Peyer's patch (tissue), 4 donors: ENCODE measurements at regions not wholly inside any gene's neighbourhood (a gene's known extent, or its start where the extent isn't known, plus 50 kb on each side); places are given as distances from the start of the nearest gene placed in this dataset.

Experiments
- DNase-seq, 3 donors: peaks; one replicate each; pipeline ENCODE4 v3.0.0-alpha.2; 2017 to 2019
- H3K27ac ChIP-seq, 4 donors: fragments of 200-600 bp; sonication (generic); one replicate each; pipeline ENCODE4 v1.5.1; 2016 to 2019
- H3K27me3 ChIP-seq, 2 donors: fragments of 200-600 bp; sonication (generic); one replicate each; pipeline ENCODE4 v1.5.1; 2019
- H3K36me3 ChIP-seq, 3 donors: fragments of 200-600 bp; sonication (generic); one replicate each; pipeline ENCODE4 v1.5.1; 2016 to 2019
- H3K4me1 ChIP-seq, 4 donors: fragments of 200-600 bp; sonication (generic); one replicate each; pipeline ENCODE4 v1.5.1; 2016 to 2019
- H3K4me3 ChIP-seq, 4 donors: fragments of 200-600 bp; sonication (generic); 1 replicate in 3 of 4; 2 replicates in 1 of 4; pipeline ENCODE4 v1.5.1; 2016 to 2019; ENCODE audit warnings: mild to moderate bottlenecking in 1 of 4
- H3K9me3 ChIP-seq, 4 donors: fragments of 200-600 bp; sonication (generic); one replicate each; pipeline ENCODE4 v1.5.1; 2016 to 2019; ENCODE audit warnings: mild to moderate bottlenecking in 1 of 4
- CTCF ChIP-seq, 6 experiments: fragments of 450-650 bp in 4 of 6; fragments of 200-600 bp in 2 of 6; sonication (generic) in 1 of 6; IDR thresholded peaks; one replicate each; pipeline ENCODE4 v1.5.1; 2017 to 2019; ENCODE audit warnings: antibody characterized with exemption in 6 of 6, mild to moderate bottlenecking in 3 of 6, moderate library complexity in 1 of 6
- POLR2A ChIP-seq, 2 donors: fragments of 450-650 bp; IDR thresholded peaks; one replicate each; pipeline ENCODE4 v1.5.1; 2017; ENCODE audit warnings: antibody characterized with exemption in 2 of 2, mild to moderate bottlenecking in 2 of 2, moderate library complexity in 2 of 2

GRCh38 chr17:54021418-54021817, 198.7 kb downstream of the KIF2B start:
- DNase-seq = no peak
- Histone ChIP-seq H3K36me3 (no peaks in the 10 kb centered on the region), H3K9me3 (peaks cover 0 to 3% (median 0%) of the 10 kb centered on the region in 4 donors), H3K4me1 (no peaks in the 10 kb centered on the region), H3K27ac (no peak overlapping the region), H3K27me3 (no peaks in the 10 kb centered on the region), H3K4me3 (no peak overlapping the region)
- TF ChIP-seq CTCF (IDR thresholded peaks at IDR 0.05) (no peak), POLR2A (IDR thresholded peaks at IDR 0.05) (no peak)

- TF ChIP-seq POLR2A (IDR thresholded peaks at IDR 0.05) (no peak), CTCF (IDR thresholded peaks at IDR 0.05) (no peak)
- H3K9me3 ChIP-seq = peaks cover 0 to 3% (median 0%) of the 10 kb centered on the region in 4 donors
- no peaks in the 10 kb centered on the region for H3K27me3 ChIP-seq
- no peak overlapping the region for H3K4me3 ChIP-seq
- H3K36me3 ChIP-seq = no peaks in the 10 kb centered on the region
- H3K4me1 ChIP-seq = no peaks in the 10 kb centered on the region
- DNase-seq = no peak
- no peak overlapping the region for H3K27ac ChIP-seq
Measured at GRCh38 chr17:54028986-54029580, 206.4 kb downstream of the KIF2B start.

- no peak for DNase-seq
- Histone ChIP-seq H3K27me3 (no peaks in the 10 kb centered on the region), H3K9me3 (no peaks in the 10 kb centered on the region), H3K4me1 (no peaks in the 10 kb centered on the region), H3K27ac (no peak overlapping the region), H3K36me3 (no peaks in the 10 kb centered on the region), H3K4me3 (no peak overlapping the region)
- TF ChIP-seq POLR2A (IDR thresholded peaks at IDR 0.05) (no peak), CTCF (IDR thresholded peaks at IDR 0.05) (no peak)
Measured at GRCh38 chr17:54029986-54030385, 207.3 kb downstream of the KIF2B start.

- Histone ChIP-seq H3K27ac (no peak overlapping the region), H3K4me1 (no peaks in the 10 kb centered on the region), H3K36me3 (no peaks in the 10 kb centered on the region), H3K4me3 (no peak overlapping the region), H3K27me3 (no peaks in the 10 kb centered on the region), H3K9me3 (peaks cover 0 to 9% (median 2%) of the 10 kb centered on the region in 4 donors)
- TF ChIP-seq POLR2A (IDR thresholded peaks at IDR 0.05) (no peak), CTCF (IDR thresholded peaks at IDR 0.05) (no peak)
- DNase-seq = no peak
Measured at GRCh38 chr17:54046570-54046969, 223.8 kb downstream of the KIF2B start.

GRCh38 chr17:54063639-54064038, 240.9 kb downstream of the KIF2B start:
- TF ChIP-seq CTCF (IDR thresholded peaks at IDR 0.05) (no peak), POLR2A (IDR thresholded peaks at IDR 0.05) (no peak)
- no peak overlapping the region for H3K27ac ChIP-seq
- no peaks in the 10 kb centered on the region for H3K9me3 ChIP-seq
- no peaks in the 10 kb centered on the region for H3K27me3 ChIP-seq
- H3K36me3 ChIP-seq = no peaks in the 10 kb centered on the region
- H3K4me3 ChIP-seq = no peak overlapping the region
- no peaks in the 10 kb centered on the region for H3K4me1 ChIP-seq
- no peak for DNase-seq

- Histone ChIP-seq H3K27me3 (no peaks in the 10 kb centered on the region), H3K36me3 (no peaks in the 10 kb centered on the region), H3K27ac (no peak overlapping the region), H3K4me3 (no peak overlapping the region), H3K9me3 (peaks cover 0 to 3% (median 0%) of the 10 kb centered on the region in 4 donors), H3K4me1 (no peaks in the 10 kb centered on the region)
- DNase-seq = no peak
- TF ChIP-seq CTCF (IDR thresholded peaks at IDR 0.05) (no peak), POLR2A (IDR thresholded peaks at IDR 0.05) (no peak)
Measured at GRCh38 chr17:54085020-54085419, 262.3 kb downstream of the KIF2B start.
